Spinal cord (tissue), 9 donors: ENCODE measurements at regions not wholly inside any gene's neighbourhood (a gene's known extent, or its start where the extent isn't known, plus 50 kb on each side); places are given as distances from the start of the nearest gene placed in this dataset.
"Not testable (repeated sequence)": the region's sequence is repeated elsewhere in the genome, so short reads cannot be mapped to it uniquely, and the experiment has no call there.

Experiments
- DNase-seq, 6 donors: peaks; one replicate each; pipeline versions ENCODE4 v3.0.0 to v3.0.0-alpha.2; 2013 to 2015; ENCODE audit warnings: low spot score in 6 of 6, low read depth in 4 of 6
- H3K27ac ChIP-seq: one replicate; pipeline ENCODE4 v1.5.1; 2013; ENCODE audit warnings: low read depth, low read length, control low read depth
- H3K27me3 ChIP-seq: one replicate; pipeline ENCODE4 v1.6.1; 2013; ENCODE audit warnings: low read length; ENCODE audit not compliant: control insufficient read depth, insufficient read depth
- H3K36me3 ChIP-seq: one replicate; pipeline ENCODE4 v1.6.1; 2013; ENCODE audit warnings: low read length; ENCODE audit not compliant: control insufficient read depth, insufficient read depth
- H3K4me1 ChIP-seq: one replicate; pipeline ENCODE4 v1.6.1; 2013; ENCODE audit warnings: low read length; ENCODE audit not compliant: control insufficient read depth, insufficient read depth
- H3K4me3 ChIP-seq: one replicate; pipeline ENCODE4 v1.5.1; 2013; ENCODE audit warnings: low read depth, low read length, control low read depth
- H3K9me3 ChIP-seq: one replicate; pipeline ENCODE4 v1.6.1; 2013; ENCODE audit warnings: low read length; ENCODE audit not compliant: control insufficient read depth, insufficient read depth
- WGBS: methylation state at CpG from one replicate; pipeline ENCODE4 v1.1.5; 2013; ENCODE audit warnings: missing lambda C conversion rate; ENCODE audit not compliant: insufficient coverage; 5-methylcytosine and 5-hydroxymethylcytosine counted together
- donor health status: healthy.

DNA sequence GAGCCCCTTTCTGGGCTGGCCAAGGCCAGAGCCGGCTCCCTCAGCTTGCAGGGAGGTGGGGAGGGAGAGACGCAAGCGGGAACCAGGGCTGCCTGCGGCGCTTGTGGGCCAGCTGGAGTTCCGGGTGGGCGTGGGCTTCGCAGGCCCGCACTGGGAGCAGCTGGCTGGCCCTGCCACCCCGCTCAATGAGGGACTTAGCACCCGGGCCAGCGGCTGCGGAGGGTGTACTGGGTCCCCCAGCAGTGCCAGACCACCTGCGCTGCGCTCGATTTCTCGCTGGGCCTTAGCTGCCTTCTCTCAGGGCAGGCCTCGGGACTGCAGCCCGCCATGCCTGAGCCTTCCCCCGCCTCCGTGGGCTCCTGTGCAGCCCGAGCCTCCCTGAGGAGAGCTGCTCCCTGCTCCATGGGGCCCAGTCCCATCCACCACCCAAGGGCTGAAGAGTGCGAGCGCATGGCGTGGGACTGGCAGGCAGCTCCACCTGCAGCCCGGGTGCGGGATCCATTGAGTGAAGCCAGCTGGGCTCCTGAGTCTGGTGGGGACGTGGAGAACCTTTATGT, 376.1 kb downstream of the C6orf118 start:
- H3K9me3 ChIP-seq, H3K27ac ChIP-seq, DNase-seq, H3K36me3 ChIP-seq, H3K27me3 ChIP-seq, H3K4me3 ChIP-seq: not testable (repeated sequence)
- peaks cover 12% of the 10 kb centered on the region for H3K4me1 ChIP-seq
- WGBS, result 92% methylated on average over 25 of the region's 28 CpGs

DNA sequence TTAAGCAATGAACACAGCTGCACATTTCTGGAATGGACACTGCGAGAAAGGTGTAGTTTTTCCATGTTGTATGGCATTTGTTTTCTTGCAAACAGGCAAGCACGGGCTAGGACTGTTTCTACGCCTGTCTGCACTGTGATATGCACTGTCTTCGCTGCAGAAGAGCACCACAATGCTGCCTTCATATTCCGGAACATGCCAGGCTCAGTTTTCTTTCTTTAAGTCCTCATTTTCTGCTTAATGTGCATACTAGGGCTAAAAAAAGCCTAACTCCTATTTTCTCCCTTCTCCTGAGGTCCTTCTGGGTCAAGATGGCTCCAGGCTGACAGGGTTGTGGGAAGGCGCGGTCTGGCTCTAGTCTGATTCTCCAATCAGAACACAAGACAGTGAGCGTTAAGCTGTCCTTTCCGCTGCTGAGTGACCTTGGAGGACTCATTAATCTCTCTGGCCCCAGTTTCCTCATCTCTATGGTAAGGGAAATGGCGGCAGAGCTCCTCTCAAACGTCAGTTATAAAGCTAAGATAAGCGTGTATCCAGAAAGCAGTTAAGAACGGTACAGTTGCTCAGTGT, 379.9 kb downstream of the C6orf118 start:
- H3K4me3 ChIP-seq, result peak overlapping the region; percentile 20
- 52% methylated on average over 13 of the region's 13 CpGs for WGBS
- peak overlapping the region; percentile 93 for H3K27ac ChIP-seq
- H3K27me3 ChIP-seq, result no peaks in the 10 kb centered on the region
- H3K9me3 ChIP-seq, result peaks cover 2% of the 10 kb centered on the region
- no peaks in the 10 kb centered on the region for H3K36me3 ChIP-seq
- peaks cover 25% of the 10 kb centered on the region for H3K4me1 ChIP-seq
- DNase-seq, result peak in 1 of 6 donors; percentile 72

DNA sequence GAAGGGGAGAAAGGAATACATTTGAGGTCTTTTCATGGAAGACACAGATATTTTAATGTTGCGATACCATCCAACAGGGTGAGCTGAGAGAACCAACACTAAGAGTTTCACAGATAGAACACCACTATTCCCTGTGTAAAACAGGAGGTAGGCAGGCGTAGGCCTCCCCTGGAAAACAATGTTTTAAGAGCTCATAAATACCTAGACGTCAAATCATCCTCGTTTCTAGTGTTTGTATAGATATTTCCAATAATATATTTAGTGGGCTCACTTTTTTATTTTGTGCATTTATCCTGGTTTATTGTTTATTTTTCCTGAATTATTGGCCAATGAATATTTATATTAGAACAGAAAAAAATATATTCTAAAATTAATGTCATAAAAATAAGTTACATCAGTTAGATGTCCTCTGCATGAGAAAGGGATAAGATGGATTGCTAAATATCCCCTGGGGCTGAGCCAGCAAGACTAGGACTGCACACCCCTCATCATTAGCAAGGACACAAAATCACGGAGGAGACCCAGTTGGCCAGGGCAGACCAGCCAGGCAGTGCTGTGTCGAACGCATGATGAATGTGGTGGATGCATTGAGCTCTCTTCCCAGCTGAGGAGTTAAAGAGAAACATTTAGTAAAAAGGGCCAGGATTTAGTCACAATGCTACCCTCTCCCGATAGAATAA, 380.5 kb downstream of the C6orf118 start:
- Histone ChIP-seq H3K27ac (peak overlapping the region; percentile 93), H3K27me3 (no peaks in the 10 kb centered on the region), H3K9me3 (peaks cover 2% of the 10 kb centered on the region), H3K4me3 (peak overlapping the region; percentile 58), H3K4me1 (peaks cover 25% of the 10 kb centered on the region), H3K36me3 (no peaks in the 10 kb centered on the region)
- WGBS, result no CpG with 5 or more reads among the region's 8 CpGs
- peak in 2 of 6 donors; percentile 60 to 85 for DNase-seq

DNA sequence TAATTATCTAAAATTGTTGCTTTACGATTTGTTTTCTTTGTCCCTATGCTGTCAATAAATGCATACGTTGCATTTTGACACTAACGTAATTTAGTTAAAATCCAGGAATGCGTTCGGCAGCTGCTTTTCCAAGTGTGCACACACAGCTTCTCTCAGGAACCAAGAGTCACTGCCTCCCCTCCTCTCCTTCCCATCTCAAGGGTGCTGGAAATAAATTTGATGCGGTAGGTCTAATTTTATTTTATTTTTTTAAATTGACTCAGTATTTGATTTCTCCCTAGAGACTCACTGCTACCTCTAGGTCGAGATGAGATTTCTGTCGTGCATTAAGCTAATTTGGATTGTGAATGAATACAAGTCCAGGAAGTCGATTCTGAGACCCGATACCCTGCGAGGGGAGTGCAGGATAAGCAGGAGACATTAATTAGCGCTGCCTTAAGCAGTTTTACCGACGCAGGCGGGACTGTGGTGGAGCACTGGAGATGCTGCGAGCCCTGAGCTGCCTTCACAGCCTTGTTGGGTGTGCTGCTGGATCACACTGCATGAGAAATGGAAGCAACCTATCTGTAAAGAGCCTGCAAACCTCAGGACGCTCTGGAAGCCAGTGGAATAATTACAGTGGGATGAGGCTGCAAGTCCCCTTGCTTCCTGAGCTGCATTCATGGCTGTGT, 381.2 kb downstream of the C6orf118 start:
- Histone ChIP-seq H3K4me1 (peaks cover 25% of the 10 kb centered on the region), H3K4me3 (peak overlapping the region; percentile 58), H3K9me3 (peaks cover 2% of the 10 kb centered on the region), H3K36me3 (no peaks in the 10 kb centered on the region), H3K27ac (peak overlapping the region; percentile 93), H3K27me3 (no peaks in the 10 kb centered on the region)
- 20% methylated on average over 11 of the region's 17 CpGs for WGBS
- peak in 5 of 6 donors; percentile 49 to 94 (median 74) for DNase-seq

DNA sequence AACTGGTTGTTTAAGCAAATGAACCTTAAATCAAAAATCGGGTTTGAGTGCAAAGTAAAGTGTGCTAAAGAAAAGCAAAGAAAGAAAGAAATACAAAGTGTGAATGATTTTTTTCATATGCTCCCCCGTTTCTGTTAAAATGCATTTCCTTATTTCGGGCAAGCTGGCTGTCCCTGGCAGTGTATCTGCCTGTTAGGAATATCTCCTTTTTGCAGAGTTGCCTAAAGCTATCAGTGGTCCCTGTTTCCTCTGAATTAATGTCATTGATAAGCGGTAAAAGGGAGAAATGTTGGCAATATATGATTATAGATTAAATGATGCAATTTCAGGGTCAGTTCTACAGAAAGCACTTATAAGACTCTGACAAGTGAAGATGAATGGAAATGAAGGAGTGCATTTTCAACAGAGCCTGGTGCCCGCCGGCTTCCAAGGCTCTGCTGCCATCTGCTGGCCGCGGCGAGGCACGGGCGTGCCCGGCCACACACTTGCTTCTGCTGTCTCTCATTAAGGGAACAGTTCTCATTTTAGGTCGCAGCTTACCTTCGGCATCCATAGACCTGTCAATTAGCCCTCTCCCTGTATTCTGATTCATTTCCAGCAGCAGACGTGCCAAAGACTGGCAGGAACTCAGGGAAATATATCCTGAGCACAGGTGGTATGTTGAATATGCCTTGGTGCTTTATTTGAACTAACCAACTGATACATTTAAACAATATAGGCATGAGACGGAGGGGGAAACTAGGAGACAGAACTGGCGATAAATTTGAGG, 381.9 kb downstream of the C6orf118 start:
- WGBS, result 10% methylated on average over 12 of the region's 17 CpGs
- H3K4me3 ChIP-seq, result peak overlapping the region; percentile 58

DNA sequence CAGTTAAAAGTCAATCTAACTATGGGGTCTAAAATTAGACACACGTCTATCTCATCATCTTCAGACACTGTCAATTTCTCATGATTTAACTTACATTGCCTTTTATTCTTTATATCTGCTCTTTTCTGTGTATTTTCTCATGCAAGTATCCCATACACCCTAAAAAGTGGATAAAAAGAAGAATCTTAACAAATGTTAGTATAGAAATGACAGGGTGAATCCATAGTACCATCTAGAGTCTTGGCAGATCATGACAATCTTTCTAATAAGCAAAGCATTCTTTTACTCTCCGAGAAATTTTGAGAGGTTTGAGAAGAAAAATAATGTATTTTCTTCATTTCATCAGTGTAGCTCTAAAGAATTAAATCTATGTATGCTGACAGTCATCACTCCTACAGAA, 382.7 kb downstream of the C6orf118 start:
- peak in 2 of 6 donors; percentile 76 to 90 for DNase-seq
- peaks cover 2% of the 10 kb centered on the region for H3K9me3 ChIP-seq
- H3K4me3 ChIP-seq, result no peak overlapping the region
- no peaks in the 10 kb centered on the region for H3K36me3 ChIP-seq
- peaks cover 25% of the 10 kb centered on the region for H3K4me1 ChIP-seq
- WGBS, result no CpG with 5 or more reads among the region's 2 CpGs
- H3K27ac ChIP-seq, result peak overlapping the region; percentile 93
- no peaks in the 10 kb centered on the region for H3K27me3 ChIP-seq

More for the DNA sequence above, 381.9 kb downstream of the C6orf118 start:
- peak; percentile 69 to 96 (median 86) for DNase-seq
- Histone ChIP-seq H3K9me3 (peaks cover 2% of the 10 kb centered on the region), H3K27me3 (no peaks in the 10 kb centered on the region), H3K27ac (peak overlapping the region; percentile 93), H3K4me1 (peaks cover 25% of the 10 kb centered on the region), H3K36me3 (no peaks in the 10 kb centered on the region)

DNA sequence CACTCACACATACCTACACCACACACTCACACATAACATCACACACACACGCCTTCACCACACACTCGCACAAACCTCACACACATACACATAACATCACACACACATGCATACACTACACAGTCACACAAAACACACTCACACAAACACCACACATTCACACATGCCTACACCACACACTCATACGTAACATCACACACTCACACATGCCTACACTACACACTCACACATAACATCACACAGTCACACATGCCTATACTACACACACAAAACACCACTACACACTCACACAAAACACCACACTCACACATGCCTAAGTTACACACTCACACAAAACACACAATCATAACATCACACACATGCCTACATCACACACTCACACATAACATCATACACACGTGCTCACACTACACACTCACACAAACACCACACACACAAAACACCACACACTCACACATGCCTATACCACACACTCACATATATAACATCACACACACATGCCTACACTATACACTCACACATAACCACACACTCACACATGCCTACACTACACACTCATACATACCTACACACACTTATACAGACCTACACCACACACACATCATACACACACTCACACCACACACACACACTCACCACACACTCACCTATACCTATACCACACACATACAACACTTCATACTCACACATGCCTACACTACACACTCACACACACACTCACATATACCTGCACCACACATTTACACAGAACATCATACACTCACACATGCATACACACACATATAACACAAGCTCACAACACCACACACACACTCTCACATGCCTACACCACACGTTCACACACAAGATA, 383.5 kb downstream of the C6orf118 start:
- H3K27me3 ChIP-seq, result no peaks in the 10 kb centered on the region
- DNase-seq, result no peak
- peak overlapping the region; percentile 93 for H3K27ac ChIP-seq
- H3K36me3 ChIP-seq, result no peaks in the 10 kb centered on the region
- no peak overlapping the region for H3K4me3 ChIP-seq
- WGBS, result 91% methylated on average over 5 of the region's 5 CpGs
- peaks cover 2% of the 10 kb centered on the region for H3K9me3 ChIP-seq
- peaks cover 25% of the 10 kb centered on the region for H3K4me1 ChIP-seq

DNA sequence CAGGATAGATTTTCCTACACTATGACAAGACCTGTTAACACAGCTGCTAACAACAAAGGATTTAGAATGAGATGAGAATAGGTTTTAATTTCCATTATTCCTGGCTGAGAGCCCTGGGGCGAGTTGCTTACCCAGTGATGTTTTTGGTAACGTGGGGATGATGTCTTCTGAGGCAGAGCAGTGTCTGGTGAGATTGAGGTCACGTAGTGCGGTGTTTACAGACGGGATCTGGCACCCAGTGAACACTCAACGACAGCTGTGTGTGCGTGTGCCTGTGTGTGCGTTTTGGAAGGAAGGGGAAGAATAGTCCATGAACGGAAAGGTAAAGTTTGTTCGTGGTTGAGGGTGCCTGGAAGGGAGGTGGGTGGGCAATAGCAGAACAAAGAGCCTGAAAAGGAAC, 384.7 kb downstream of the C6orf118 start:
- H3K36me3 ChIP-seq, result no peaks in the 10 kb centered on the region
- WGBS, result 47% methylated on average over 9 of the region's 10 CpGs
- no peak overlapping the region for H3K27ac ChIP-seq

More for the DNA sequence above, 384.7 kb downstream of the C6orf118 start:
- H3K9me3 ChIP-seq, result peaks cover under 1% of the 10 kb centered on the region
- H3K27me3 ChIP-seq, result no peaks in the 10 kb centered on the region
- H3K4me3 ChIP-seq, result no peak overlapping the region
- peaks cover 24% of the 10 kb centered on the region for H3K4me1 ChIP-seq
- DNase-seq, result peak in 2 of 6 donors; percentile 34 to 36
